Neuronal stem cell (in vitro differentiated cells): ENCODE measurements at regions not wholly inside any gene's neighbourhood (a gene's known extent, or its start where the extent isn't known, plus 50 kb on each side); places are given as distances from the start of the nearest gene placed in this dataset.
A peak's percentile ranks its signal among the peaks of the same experiment; 100 is the strongest.

ENCODE experiments used
- DNase-seq: peaks from one replicate; pipeline ENCODE4 v3.0.0-alpha.2; 2013; ENCODE audit warnings: low spot score
- H2AFZ ChIP-seq: one replicate; pipeline ENCODE4 v1.6.1; 2013; ENCODE audit warnings: mild to moderate bottlenecking, low read length, inconsistent platforms
- H2AK5ac ChIP-seq: 2 replicates; pipeline ENCODE4 v1.6.1; 2013; ENCODE audit warnings: low read depth, mild to moderate bottlenecking, inconsistent platforms, low read length, moderate library complexity, mixed read lengths
- H2BK120ac ChIP-seq: 2 replicates; pipeline ENCODE4 v1.6.1; 2013; ENCODE audit warnings: low read depth, mild to moderate bottlenecking, inconsistent platforms, low read length, moderate library complexity, mixed read lengths
- H2BK12ac ChIP-seq: one replicate; pipeline ENCODE4 v1.6.1; 2013; ENCODE audit warnings: low read length, inconsistent platforms
- H2BK15ac ChIP-seq: 2 replicates; pipeline ENCODE4 v1.6.1; 2013; ENCODE audit warnings: mild to moderate bottlenecking, low read length, inconsistent platforms, mixed read lengths
- H2BK5ac ChIP-seq: one replicate; pipeline ENCODE4 v1.6.1; 2013; ENCODE audit warnings: inconsistent platforms, mild to moderate bottlenecking, low read length, moderate library complexity
- H3K14ac ChIP-seq: one replicate; pipeline ENCODE4 v1.6.1; 2013; ENCODE audit warnings: low read length, inconsistent platforms
- H3K18ac ChIP-seq: 2 replicates; pipeline ENCODE4 v1.6.1; 2013; ENCODE audit warnings: low read length, inconsistent platforms
- H3K23ac ChIP-seq: 2 replicates; pipeline ENCODE4 v1.6.1; 2013; ENCODE audit warnings: low read depth, mild to moderate bottlenecking, mixed read lengths, low read length, inconsistent platforms; ENCODE audit not compliant: poor library complexity
- H3K27ac ChIP-seq: replicated peaks from 3 replicates; pipeline ENCODE4 v1.5.1; 2013; ENCODE audit warnings: low read length, inconsistent platforms
- H3K27me3 ChIP-seq, 3 experiments: 2 replicates each; pipeline ENCODE4 v1.6.1; 2013; ENCODE audit warnings: low read length in 3 of 3, mild to moderate bottlenecking in 2 of 3, inconsistent platforms in 1 of 3, low read depth in 1 of 3, mixed read lengths in 1 of 3, moderate library complexity in 1 of 3; ENCODE audit not compliant: control insufficient read depth in 3 of 3, insufficient read depth in 3 of 3
- H3K36me3 ChIP-seq, 2 donors: replicated peaks in 1 of 2; 2 replicates each; pipeline ENCODE4 v1.6.1; 2013; ENCODE audit warnings: low read length in 2 of 2; ENCODE audit not compliant: control insufficient read depth in 2 of 2, insufficient read depth in 2 of 2
- H3K4ac ChIP-seq: 2 replicates; pipeline ENCODE4 v1.6.1; 2013; ENCODE audit warnings: inconsistent platforms, mild to moderate bottlenecking, low read length, moderate library complexity
- H3K4me1 ChIP-seq, 2 donors: 1 replicate in 1 of 2; 2 replicates in 1 of 2; pipeline ENCODE4 v1.6.1; 2013; ENCODE audit warnings: low read length in 2 of 2, low read depth in 1 of 2; ENCODE audit not compliant: control insufficient read depth in 2 of 2, insufficient read depth in 1 of 2
- H3K4me2 ChIP-seq: one replicate; pipeline ENCODE4 v1.6.1; 2013; ENCODE audit warnings: mild to moderate bottlenecking, low read length, inconsistent platforms; ENCODE audit not compliant: insufficient read depth, poor library complexity, severe bottlenecking
- H3K4me3 ChIP-seq, 2 donors: 2 replicates each; pipeline ENCODE4 v1.5.1; 2013; ENCODE audit warnings: low read length in 2 of 2, mild to moderate bottlenecking in 2 of 2, inconsistent platforms in 1 of 2, moderate library complexity in 1 of 2
- H3K79me1 ChIP-seq: one replicate; pipeline ENCODE4 v1.6.1; 2013; ENCODE audit warnings: low read depth, mild to moderate bottlenecking, inconsistent platforms, low read length, moderate library complexity
- H3K9ac ChIP-seq: one replicate; pipeline ENCODE4 v1.6.1; 2013; ENCODE audit warnings: mild to moderate bottlenecking, low read depth, low read length, inconsistent platforms; ENCODE audit not compliant: poor library complexity
- H3K9me3 ChIP-seq, 2 donors: replicated peaks in 1 of 2; 2 replicates each; pipeline versions ENCODE3 to v1.6.1; 2013; ENCODE audit warnings: low read length in 2 of 2, mild to moderate bottlenecking in 2 of 2, inconsistent platforms in 1 of 2, low read depth in 1 of 2, mixed read lengths in 1 of 2, moderate library complexity in 1 of 2; ENCODE audit not compliant: control insufficient read depth in 2 of 2, insufficient read depth in 1 of 2
- H4K8ac ChIP-seq: one replicate; pipeline ENCODE4 v1.6.1; 2013; ENCODE audit warnings: low read depth, mild to moderate bottlenecking, inconsistent platforms, low read length, moderate library complexity
- H4K91ac ChIP-seq: one replicate; pipeline ENCODE4 v1.6.1; 2013; ENCODE audit warnings: low read length, low read depth, mild to moderate bottlenecking, inconsistent platforms; ENCODE audit not compliant: poor library complexity
- WGBS, 2 donors: extraction: QIAGEN DNeasy Blood & Tissue Kit; methylation state at CpG; one replicate each; pipeline ENCODE4 v1.1.7; 2013; ENCODE audit warnings: missing lambda C conversion rate in 2 of 2, mixed read lengths in 1 of 2; ENCODE audit not compliant: insufficient read length in 2 of 2, insufficient replicate concordance in 1 of 2; ENCODE audit errors: extremely low coverage in 2 of 2; 5-methylcytosine and 5-hydroxymethylcytosine counted together

- Histone ChIP-seq H3K9ac (no peak overlapping the region), H3K4me2 (no peak overlapping the region), H3K4me3 (no peak overlapping the region), H3K27ac (no peak overlapping the region), H3K4ac (no peak overlapping the region), H3K23ac (no peak overlapping the region), H3K14ac (no peak overlapping the region), H3K27me3 (no peaks in the 10 kb centered on the region), H3K9me3 (no peaks in the 10 kb centered on the region), H2AFZ (no peak overlapping the region), H3K36me3 (no peaks in the 10 kb centered on the region), H3K18ac (no peak overlapping the region), H2AK5ac (no peak overlapping the region), H3K79me1 (no peaks in the 10 kb centered on the region), H3K4me1 (no peaks in the 10 kb centered on the region), H2BK5ac (no peak overlapping the region), H2BK12ac (no peak overlapping the region), H4K91ac (no peak overlapping the region), H2BK120ac (no peak overlapping the region), H2BK15ac (no peak overlapping the region), H4K8ac (no peak overlapping the region)
- DNase-seq = no peak
Measured at GRCh38 chr2:195326537-195326936, 330.5 kb upstream of the SLC39A10 start.

DNA sequence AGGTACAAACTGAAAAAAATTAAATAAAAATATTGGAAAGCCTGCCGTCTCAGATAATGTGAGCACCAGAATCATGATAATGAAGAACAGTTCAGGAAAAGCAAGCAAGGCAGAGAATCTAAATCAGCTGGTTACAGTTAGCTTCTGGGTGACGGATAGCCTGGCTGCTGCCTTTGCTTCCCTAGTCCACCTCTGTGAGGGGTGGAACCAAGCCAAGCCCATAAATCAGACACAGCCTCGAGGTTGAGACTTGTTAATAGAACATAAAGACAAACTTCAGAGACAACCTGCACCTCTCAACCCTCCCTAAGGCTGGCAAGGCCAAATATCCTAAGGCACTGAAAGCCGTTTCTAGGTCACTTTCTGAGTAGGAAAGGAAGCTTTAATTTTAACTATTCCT, 334.7 kb upstream of the SLC39A10 start:
- no peaks in the 10 kb centered on the region for H3K79me1 ChIP-seq
- H3K4me2 ChIP-seq = no peak overlapping the region
- no CpG with 5 or more reads among the region's 4 CpGs for WGBS, 2 donors
- no peaks in the 10 kb centered on the region for H3K36me3 ChIP-seq
- H2BK15ac ChIP-seq = no peak overlapping the region
- no peaks in the 10 kb centered on the region for H3K27me3 ChIP-seq
- H3K4me3 ChIP-seq = no peak overlapping the region
- H4K91ac ChIP-seq = no peak overlapping the region
- no peaks in the 10 kb centered on the region for H3K9me3 ChIP-seq
- DNase-seq = no peak
- no peak overlapping the region for H2BK5ac ChIP-seq
- H3K27ac ChIP-seq = no peak overlapping the region
- H3K14ac ChIP-seq = no peak overlapping the region
- H3K9ac ChIP-seq = no peak overlapping the region
- H3K4ac ChIP-seq = no peak overlapping the region
- peak overlapping the region; percentile 65 for H3K23ac ChIP-seq
- peak overlapping the region; percentile 64 for H3K18ac ChIP-seq
- H2AK5ac ChIP-seq = no peak overlapping the region
- no peak overlapping the region for H2AFZ ChIP-seq
- no peak overlapping the region for H2BK12ac ChIP-seq
- H2BK120ac ChIP-seq = no peak overlapping the region
- no peak overlapping the region for H4K8ac ChIP-seq
- no peaks in the 10 kb centered on the region for H3K4me1 ChIP-seq

- Histone ChIP-seq H2BK15ac (no peak overlapping the region), H3K9ac (no peak overlapping the region), H4K91ac (no peak overlapping the region), H3K79me1 (no peaks in the 10 kb centered on the region), H3K18ac (no peak overlapping the region), H3K36me3 (no peaks in the 10 kb centered on the region), H3K27ac (no peak overlapping the region), H3K14ac (no peak overlapping the region), H3K4ac (no peak overlapping the region), H2AK5ac (no peak overlapping the region), H3K27me3 (no peaks in the 10 kb centered on the region), H4K8ac (no peak overlapping the region), H3K9me3 (no peaks in the 10 kb centered on the region), H3K4me1 (no peaks in the 10 kb centered on the region), H3K4me3 (no peak overlapping the region), H2BK12ac (no peak overlapping the region), H2BK120ac (no peak overlapping the region), H3K4me2 (no peak overlapping the region), H2BK5ac (no peak overlapping the region), H2AFZ (no peak overlapping the region), H3K23ac (no peak overlapping the region)
- DNase-seq = no peak
- WGBS, 2 donors = no CpG with 5 or more reads among the region's 1 CpG
Measured at GRCh38 chr2:195320413-195320973, 336.5 kb upstream of the SLC39A10 start.

- Histone ChIP-seq H3K27me3 (no peaks in the 10 kb centered on the region), H3K23ac (no peak overlapping the region), H3K9ac (no peak overlapping the region), H3K79me1 (no peaks in the 10 kb centered on the region), H2AFZ (no peak overlapping the region), H3K4me1 (no peaks in the 10 kb centered on the region), H3K18ac (no peak overlapping the region), H3K9me3 (no peaks in the 10 kb centered on the region), H2BK120ac (no peak overlapping the region), H2AK5ac (no peak overlapping the region), H3K4me2 (no peak overlapping the region), H3K4ac (no peak overlapping the region), H3K4me3 (no peak overlapping the region), H3K14ac (no peak overlapping the region), H3K27ac (no peak overlapping the region), H4K91ac (no peak overlapping the region), H3K36me3 (no peaks in the 10 kb centered on the region), H2BK5ac (no peak overlapping the region), H4K8ac (no peak overlapping the region), H2BK15ac (no peak overlapping the region), H2BK12ac (no peak overlapping the region)
- WGBS, 2 donors = no CpG with 5 or more reads among the region's 1 CpG
- DNase-seq = no peak
Measured at GRCh38 chr2:195319548-195320412, 337.2 kb upstream of the SLC39A10 start.
